ENCODE measurements at regions not wholly inside any gene's neighbourhood (a gene's known extent, or its start where the extent isn't known, plus 50 kb on each side); places are given as distances from the start of the nearest gene placed in this dataset.

DNA sequence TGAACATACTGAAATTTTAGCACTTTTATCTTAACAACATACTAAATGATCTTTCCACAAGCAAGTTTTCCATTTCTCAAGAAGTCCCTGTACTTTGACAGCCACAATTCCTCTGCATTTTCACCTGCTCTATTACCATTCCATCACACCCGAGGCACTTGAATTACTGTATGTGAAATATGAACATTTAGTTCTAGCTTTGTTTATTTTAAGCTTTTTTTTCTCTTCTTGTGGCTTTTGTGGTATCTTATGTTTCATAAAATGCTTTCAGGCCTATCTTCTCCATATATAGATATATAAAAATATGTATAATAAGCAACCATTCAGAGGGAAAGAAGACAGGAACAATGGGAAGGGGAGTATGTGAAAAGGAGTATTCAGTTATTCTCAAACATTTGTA is 693.9 kb downstream of the SATB2 start:
- TF ChIP-seq, protein P1, sequence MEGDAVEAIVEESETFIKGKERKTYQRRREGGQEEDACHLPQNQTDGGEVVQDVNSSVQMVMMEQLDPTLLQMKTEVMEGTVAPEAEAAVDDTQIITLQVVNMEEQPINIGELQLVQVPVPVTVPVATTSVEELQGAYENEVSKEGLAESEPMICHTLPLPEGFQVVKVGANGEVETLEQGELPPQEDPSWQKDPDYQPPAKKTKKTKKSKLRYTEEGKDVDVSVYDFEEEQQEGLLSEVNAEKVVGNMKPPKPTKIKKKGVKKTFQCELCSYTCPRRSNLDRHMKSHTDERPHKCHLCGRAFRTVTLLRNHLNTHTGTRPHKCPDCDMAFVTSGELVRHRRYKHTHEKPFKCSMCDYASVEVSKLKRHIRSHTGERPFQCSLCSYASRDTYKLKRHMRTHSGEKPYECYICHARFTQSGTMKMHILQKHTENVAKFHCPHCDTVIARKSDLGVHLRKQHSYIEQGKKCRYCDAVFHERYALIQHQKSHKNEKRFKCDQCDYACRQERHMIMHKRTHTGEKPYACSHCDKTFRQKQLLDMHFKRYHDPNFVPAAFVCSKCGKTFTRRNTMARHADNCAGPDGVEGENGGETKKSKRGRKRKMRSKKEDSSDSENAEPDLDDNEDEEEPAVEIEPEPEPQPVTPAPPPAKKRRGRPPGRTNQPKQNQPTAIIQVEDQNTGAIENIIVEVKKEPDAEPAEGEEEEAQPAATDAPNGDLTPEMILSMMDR (IDR thresholded peaks at IDR 0.05): no peak
- no peak for TF ChIP-seq POLR2A (IDR thresholded peaks at IDR 0.05)
